Panc1 (cell line): ENCODE measurements at regions not wholly inside any gene's neighbourhood (a gene's known extent, or its start where the extent isn't known, plus 50 kb on each side); places are given as distances from the start of the nearest gene placed in this dataset.

ENCODE experiments used
- ATAC-seq: fragments of 200-7000 bp; cut with Tn5 transposase; 2 replicates; pipeline ENCODE4 v1.9.1; 2020; ENCODE audit warnings: mild to moderate bottlenecking, moderate library complexity
- BruUV-seq: library from RNA; stranded (reverse); fragments of 400-500 nt; replicated peaks from 2 replicates; lab custom pipeline; 2021; lab: Mats Ljungman, UMichigan
- CTCF ChIA-PET: fragments of 300-600 bp; sonication (Branson Sonifier 250); formaldehyde crosslinking; loops from one replicate; lab custom pipeline; 2022; ENCODE audit warnings: antibody characterized with exemption; lab: Charles Lee
- POLR2A ChIA-PET: fragments of 300-600 bp; sonication (Branson Sonifier 250); formaldehyde crosslinking; loops from one replicate; lab custom pipeline; 2022; ENCODE audit warnings: antibody characterized with exemption; lab: Charles Lee
- DNase-seq: peaks from one replicate; pipeline ENCODE4 v3.0.0-alpha.2; 2010; ENCODE audit warnings: low read depth, low spot score
- H3K27ac ChIP-seq: 2 replicates; pipeline ENCODE4 v1.5.1; 2011; ENCODE audit warnings: mild to moderate bottlenecking, low read length, inconsistent platforms
- H3K27me3 ChIP-seq: fragments of 200-500 bp; sonication (Bioruptor generic); 2 replicates; pipeline ENCODE4 v1.6.0; 2014; ENCODE audit warnings: low read length, inconsistent platforms; ENCODE audit not compliant: control insufficient read depth, insufficient read depth
- H3K36me3 ChIP-seq: fragments of 200-500 bp; sonication (Bioruptor generic); 2 replicates; pipeline ENCODE4 v1.5.1; 2014; ENCODE audit warnings: inconsistent platforms, mild to moderate bottlenecking, low read length, moderate library complexity; ENCODE audit not compliant: control insufficient read depth, insufficient read depth
- H3K4me1 ChIP-seq: 2 replicates; pipeline ENCODE4 v1.5.1; 2011; ENCODE audit warnings: inconsistent platforms, mild to moderate bottlenecking, low read length, moderate library complexity; ENCODE audit not compliant: control insufficient read depth, insufficient read depth
- H3K4me3 ChIP-seq, 2 experiments: 2 replicates each; pipeline ENCODE4 v1.5.1; 2011 to 2012; ENCODE audit warnings: low read depth in 2 of 2, low read length in 2 of 2, mild to moderate bottlenecking in 2 of 2, inconsistent platforms in 1 of 2, moderate library complexity in 1 of 2
- H3K9me3 ChIP-seq: fragments of 200-500 bp; sonication (Bioruptor generic); 2 replicates; pipeline ENCODE4 v1.5.1; 2014; ENCODE audit warnings: low read depth, mild to moderate bottlenecking, inconsistent platforms, low read length, moderate library complexity; ENCODE audit not compliant: control insufficient read depth, insufficient read depth
- CTCF ChIP-seq: fragments of 450-650 bp; IDR thresholded peaks from 2 replicates; pipeline ENCODE4 v1.5.1; 2017; ENCODE audit warnings: mild to moderate bottlenecking
- POLR2AphosphoS5 ChIP-seq: IDR thresholded peaks from 2 replicates; pipeline ENCODE4 v1.6.1; 2012; ENCODE audit warnings: mild to moderate bottlenecking, low read depth, low read length, moderate library complexity
- REST ChIP-seq, 2 experiments: IDR thresholded peaks; 2 replicates each; pipeline ENCODE4 v1.6.1; 2011 to 2012; ENCODE audit warnings: low read depth in 2 of 2, control low read depth in 1 of 2, low read length in 1 of 2, mild to moderate bottlenecking in 1 of 2, moderate library complexity in 1 of 2; ENCODE audit not compliant: insufficient read depth in 1 of 2
- SIN3A ChIP-seq: IDR thresholded peaks from 2 replicates; pipeline ENCODE4 v1.6.1; 2012; ENCODE audit warnings: low read depth, mild to moderate bottlenecking, low read length, moderate library complexity, borderline replicate concordance; ENCODE audit not compliant: insufficient read depth
- TCF7L2 ChIP-seq: IDR thresholded peaks from 2 replicates; pipeline ENCODE4 v1.6.1; 2011; ENCODE audit warnings: mild to moderate bottlenecking, low read depth, low read length, inconsistent platforms
- in situ Hi-C: cut with HindIII; loops from 2 replicates; pipeline ENCODE4 v1.10.0; 2016; ENCODE audit warnings: low sequenced_read_pairs, low pct_unique_long_range_greater_than_20kb
- intact Hi-C: fragments of 100-400 bp; cut with micrococcal nuclease; formaldehyde crosslinking; loops from one replicate; pipeline ENCODE4 v1.10.0; 2022; ENCODE audit not compliant: unreplicated experiment

GRCh38 chrX:39289827-39290226 is 488.6 kb downstream of the MID1IP1 start:
- H3K4me1 ChIP-seq = no peaks in the 10 kb centered on the region
- DNase-seq (no peak), ATAC-seq (no peak)
- H3K27me3 ChIP-seq = no peaks in the 10 kb centered on the region
- H3K27ac ChIP-seq = no peak overlapping the region
- TF ChIP-seq CTCF (no peak), SIN3A (no peak), REST (IDR thresholded peaks at IDR 0.05; ENCODE audit: insufficient read depth in 1 of 2, low read depth in 2 of 2, low read length in 1 of 2) (no peak), TCF7L2 (no peak)
- H3K9me3 ChIP-seq = no peaks in the 10 kb centered on the region
- no peaks in the 10 kb centered on the region for H3K36me3 ChIP-seq
- in situ Hi-C loops = no loop called here
- no TSS peak for BruUV-seq
- intact Hi-C loops = no loop called here
- no peak overlapping the region for H3K4me3 ChIP-seq
- CTCF ChIA-PET = no interaction called here
- POLR2A ChIA-PET = no interaction called here

GRCh38 chrX:39293203-39293602 is 491.9 kb downstream of the MID1IP1 start:
- in situ Hi-C loops = no loop called here
- CTCF ChIA-PET = no interaction called here
- ATAC-seq = no peak

More at GRCh38 chrX:39293203-39293602, 491.9 kb downstream of the MID1IP1 start:
- intact Hi-C loops = no loop called here
- TF ChIP-seq TCF7L2 (no peak), CTCF (no peak), REST (IDR thresholded peaks at IDR 0.05; ENCODE audit: insufficient read depth in 1 of 2, low read depth in 2 of 2, low read length in 1 of 2) (no peak), SIN3A (no peak), POLR2AphosphoS5 (no peak)
- no peaks in the 10 kb centered on the region for H3K9me3 ChIP-seq
- H3K4me1 ChIP-seq = no peaks in the 10 kb centered on the region
- BruUV-seq = no TSS peak
- POLR2A ChIA-PET = no interaction called here
- no peak for DNase-seq
- H3K4me3 ChIP-seq = no peak overlapping the region
- no peaks in the 10 kb centered on the region for H3K27me3 ChIP-seq
- H3K27ac ChIP-seq = no peak overlapping the region
- no peaks in the 10 kb centered on the region for H3K36me3 ChIP-seq
